GM23338 (cell line): ENCODE measurements at regions not wholly inside any gene's neighbourhood (a gene's known extent, or its start where the extent isn't known, plus 50 kb on each side); places are given as distances from the start of the nearest gene placed in this dataset.

Source experiments
- CTCF ChIP-seq, 2 experiments: fragments of 200-600 bp in 1 of 2; sonication (generic) in 1 of 2; conservative IDR thresholded peaks; 2 replicates each; pipeline versions ENCODE4 v1.5.1 to v1.6.1; 2016 to 2017; ENCODE audit warnings: antibody characterized with exemption in 2 of 2, low read depth in 2 of 2, mild to moderate bottlenecking in 2 of 2, moderate library complexity in 1 of 2
- EZH2phosphoT487 ChIP-seq: fragments of 200-600 bp; sonication (generic); IDR thresholded peaks from one replicate; pipeline ENCODE4 v1.8.1; 2018; ENCODE audit warnings: antibody characterized with exemption; ENCODE audit not compliant: unreplicated experiment
- JUNB ChIP-seq: IDR thresholded peaks from one replicate; pipeline ENCODE4 v1.6.1; 2016; ENCODE audit warnings: antibody characterized with exemption; ENCODE audit not compliant: unreplicated experiment
- REST ChIP-seq: IDR thresholded peaks from one replicate; pipeline ENCODE4 v1.6.1; 2018; ENCODE audit warnings: antibody characterized with exemption; ENCODE audit not compliant: unreplicated experiment
- ZNF462 ChIP-seq: fragments of 250-450 bp; sonication (Bioruptor Pico); IDR thresholded peaks from 2 replicates; pipeline ENCODE4 v1.5.0; 2020; ENCODE audit warnings: mild to moderate bottlenecking, moderate library complexity

DNA sequence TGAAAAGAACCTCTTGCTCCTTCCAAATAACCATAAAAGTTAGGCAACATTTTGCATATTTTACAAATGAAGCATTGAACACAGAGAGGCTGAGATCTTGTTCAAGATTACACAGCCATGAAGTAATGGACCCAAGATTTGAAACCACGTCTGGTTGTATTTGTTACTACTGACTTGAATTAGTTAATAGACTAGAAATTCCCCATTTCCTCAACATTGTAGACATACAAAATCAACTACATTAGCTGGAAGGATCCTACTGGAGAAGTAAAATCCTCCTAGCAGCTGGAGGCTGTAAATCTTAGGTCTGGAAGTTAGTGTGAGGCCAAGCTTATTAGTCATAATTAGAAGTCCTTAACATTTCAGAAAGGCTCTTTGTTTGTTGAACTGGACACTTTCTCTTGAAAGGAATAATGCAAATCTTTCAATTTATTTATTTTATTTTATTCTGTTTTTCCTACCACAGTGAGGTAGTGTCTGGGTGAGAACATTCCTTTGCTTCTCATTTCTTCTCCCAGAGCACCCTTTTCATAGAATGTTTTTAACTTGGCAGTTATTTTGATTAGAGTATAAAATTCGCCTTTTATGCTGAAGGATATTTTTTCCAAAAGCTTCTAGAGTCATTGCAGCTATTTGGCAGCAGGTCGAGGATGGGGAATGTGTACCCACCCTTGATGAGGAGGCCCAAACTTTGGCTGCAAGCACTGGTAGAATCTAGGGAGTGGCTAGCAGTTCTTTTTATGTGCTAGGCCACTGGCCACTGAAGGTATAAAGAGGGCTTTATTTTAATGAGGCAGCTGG lies 62.0 kb upstream of the CLNK start:
- no peak for TF ChIP-seq REST
- TF ChIP-seq CTCF (conservative IDR thresholded peaks at IDR 0.05; ENCODE audit: low read depth in 2 of 2): no peak
- no peak for TF ChIP-seq ZNF462 (CRISPR knock-in tag)
- TF ChIP-seq JUNB: no peak
- TF ChIP-seq EZH2phosphoT487: no peak
